Adipocyte (in vitro differentiated cells): ENCODE measurements at regions not wholly inside any gene's neighbourhood (a gene's known extent, or its start where the extent isn't known, plus 50 kb on each side); places are given as distances from the start of the nearest gene placed in this dataset.
"Not testable (repeated sequence)": the region's sequence is repeated elsewhere in the genome, so short reads cannot be mapped to it uniquely, and the experiment has no call there.

Experiments used
- DNase-seq: peaks from one replicate; pipeline ENCODE4 v3.0.0-alpha.2; 2015; ENCODE audit warnings: low read depth
- H3K27me3 ChIP-seq: replicated peaks from 2 replicates; pipeline ENCODE4 v1.7.0; 2013; ENCODE audit warnings: mild to moderate bottlenecking, low read length, moderate library complexity; ENCODE audit not compliant: control insufficient read depth, insufficient read depth
- H3K36me3 ChIP-seq: 2 replicates; pipeline ENCODE4 v1.7.0; 2013; ENCODE audit warnings: low read length, mild to moderate bottlenecking, moderate library complexity; ENCODE audit not compliant: control insufficient read depth, insufficient read depth, severe bottlenecking
- H3K4me1 ChIP-seq: 2 replicates; pipeline ENCODE4 v1.7.0; 2013; ENCODE audit warnings: mild to moderate bottlenecking, low read length, moderate library complexity; ENCODE audit not compliant: control insufficient read depth, insufficient read depth
- H3K4me3 ChIP-seq: 2 replicates; pipeline ENCODE4 v1.7.0; 2013; ENCODE audit warnings: mild to moderate bottlenecking, low read length, moderate library complexity
- H3K9ac ChIP-seq: 2 replicates; pipeline ENCODE4 v1.7.0; 2013; ENCODE audit warnings: mild to moderate bottlenecking, low read length, moderate library complexity
- H3K9me3 ChIP-seq: 2 replicates; pipeline ENCODE4 v1.7.0; 2013; ENCODE audit warnings: mild to moderate bottlenecking, low read length, moderate library complexity; ENCODE audit not compliant: control insufficient read depth

- no peaks in the 10 kb centered on the region for H3K27me3 ChIP-seq
- H3K36me3 ChIP-seq, result no peaks in the 10 kb centered on the region
- peaks cover 8% of the 10 kb centered on the region for H3K4me1 ChIP-seq
- peak; percentile 13 for DNase-seq
- no peaks in the 10 kb centered on the region for H3K9me3 ChIP-seq
- no peak overlapping the region for H3K4me3 ChIP-seq
- H3K9ac ChIP-seq, result no peak overlapping the region
Observed at GRCh38 chr1:234853906-234854644, 244.1 kb upstream of the IRF2BP2 start.

GRCh38 chr1:234852659-234853058 is 242.7 kb upstream of the IRF2BP2 start:
- Histone ChIP-seq H3K4me3 (no peak overlapping the region), H3K9me3 (no peaks in the 10 kb centered on the region), H3K36me3 (no peaks in the 10 kb centered on the region), H3K9ac (no peak overlapping the region), H3K4me1 (peaks cover 8% of the 10 kb centered on the region), H3K27me3 (no peaks in the 10 kb centered on the region)
- no peak for DNase-seq

- H3K9ac ChIP-seq, result no peak overlapping the region
- H3K36me3 ChIP-seq, result no peaks in the 10 kb centered on the region
- peaks cover 8% of the 10 kb centered on the region for H3K4me1 ChIP-seq
- H3K9me3 ChIP-seq, result no peaks in the 10 kb centered on the region
- no peaks in the 10 kb centered on the region for H3K27me3 ChIP-seq
- H3K4me3 ChIP-seq, result no peak overlapping the region
- DNase-seq, result peak; percentile 15
Observed at GRCh38 chr1:234851450-234852438, 241.8 kb upstream of the IRF2BP2 start.

- peaks cover 8% of the 10 kb centered on the region for H3K4me1 ChIP-seq
- no peak for DNase-seq
- no peak overlapping the region for H3K4me3 ChIP-seq
- no peaks in the 10 kb centered on the region for H3K27me3 ChIP-seq
- no peak overlapping the region for H3K9ac ChIP-seq
- H3K36me3 ChIP-seq, result no peaks in the 10 kb centered on the region
- H3K9me3 ChIP-seq, result no peaks in the 10 kb centered on the region
Observed at GRCh38 chr1:234849832-234850231, 239.9 kb upstream of the IRF2BP2 start.

GRCh38 chr1:234848972-234849649 is 239.1 kb upstream of the IRF2BP2 start:
- Histone ChIP-seq H3K4me1 (peaks cover 5% of the 10 kb centered on the region), H3K9me3 (no peaks in the 10 kb centered on the region), H3K9ac (no peak overlapping the region), H3K4me3 (no peak overlapping the region), H3K36me3 (no peaks in the 10 kb centered on the region), H3K27me3 (no peaks in the 10 kb centered on the region)
- DNase-seq, result peak; percentile 15

- H3K9me3 ChIP-seq, H3K4me3 ChIP-seq, H3K27me3 ChIP-seq, DNase-seq, H3K9ac ChIP-seq, H3K36me3 ChIP-seq: not testable (repeated sequence)
- H3K4me1 ChIP-seq, result peaks cover 20% of the 10 kb centered on the region
Observed at GRCh38 chr1:234846813-234847212, 236.8 kb upstream of the IRF2BP2 start.

- Histone ChIP-seq H3K27me3 (no peaks in the 10 kb centered on the region), H3K4me1 (peaks cover 22% of the 10 kb centered on the region)
Observed at GRCh38 chr1:234845836-234846235, 235.9 kb upstream of the IRF2BP2 start.

DNA sequence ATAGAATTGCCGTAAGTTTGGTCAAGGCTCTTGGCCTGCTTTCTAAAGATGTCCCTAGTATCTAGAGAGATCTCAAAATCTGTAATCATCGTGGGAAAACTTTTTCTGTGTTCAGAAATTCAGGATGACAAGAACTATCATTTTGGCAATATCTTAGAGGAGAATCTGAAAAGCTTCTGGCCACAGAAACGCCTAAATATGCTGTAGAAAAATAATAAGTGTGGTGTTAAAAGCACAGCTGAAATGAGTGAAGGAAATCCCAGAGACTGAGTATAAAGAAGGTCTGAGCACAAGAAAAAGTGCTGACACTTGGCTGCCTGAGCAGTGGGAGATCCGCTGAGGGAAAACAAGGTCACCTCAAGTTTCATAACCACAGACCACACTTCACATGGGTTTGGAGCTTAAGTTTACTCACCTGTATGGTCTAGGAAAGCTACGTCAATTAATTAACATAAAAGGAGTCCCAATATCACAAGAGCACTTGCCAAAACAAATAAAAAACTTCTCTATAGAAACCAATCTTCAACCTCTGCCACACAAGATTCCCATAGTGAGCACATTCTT is 235.2 kb upstream of the IRF2BP2 start:
- H3K36me3 ChIP-seq, result no peaks in the 10 kb centered on the region
- H3K4me3 ChIP-seq, result no peak overlapping the region
- H3K9me3 ChIP-seq, result no peaks in the 10 kb centered on the region
- H3K4me1 ChIP-seq, result peaks cover 22% of the 10 kb centered on the region
- no peak overlapping the region for H3K9ac ChIP-seq
- DNase-seq, result no peak
- no peaks in the 10 kb centered on the region for H3K27me3 ChIP-seq

More at GRCh38 chr1:234845836-234846235, 235.9 kb upstream of the IRF2BP2 start:
- H3K9me3 ChIP-seq, result no peaks in the 10 kb centered on the region
- DNase-seq, result no peak
- H3K36me3 ChIP-seq, result no peaks in the 10 kb centered on the region
- no peak overlapping the region for H3K9ac ChIP-seq
- no peak overlapping the region for H3K4me3 ChIP-seq

DNA sequence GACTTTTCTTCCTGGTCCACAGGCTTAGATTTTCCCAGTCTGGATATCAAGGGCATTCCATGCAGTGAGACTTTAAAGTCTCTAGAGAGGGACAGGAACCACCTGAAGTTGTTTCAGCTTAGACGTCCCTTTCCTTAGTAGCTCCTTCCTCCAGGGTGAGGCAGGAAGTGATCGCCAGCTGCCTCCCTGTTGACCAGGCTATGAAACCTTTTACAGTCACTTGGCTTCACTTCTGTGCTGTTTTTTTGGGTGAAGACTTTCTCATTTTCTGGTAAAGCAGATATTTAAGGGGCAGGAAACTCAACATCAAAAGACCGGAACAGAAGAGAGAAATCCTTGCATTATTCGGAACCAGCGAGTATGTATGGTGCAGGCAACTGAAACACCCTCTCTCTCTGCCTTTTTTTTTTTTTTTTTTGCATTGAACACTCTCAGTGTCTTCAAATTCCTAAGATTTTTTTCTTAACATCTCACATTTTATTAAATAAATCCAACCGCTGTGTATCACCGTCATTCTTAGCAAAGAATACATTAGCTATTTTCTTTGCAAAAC is 234.6 kb upstream of the IRF2BP2 start:
- Histone ChIP-seq H3K9ac (no peak overlapping the region), H3K4me3 (no peak overlapping the region), H3K9me3 (no peaks in the 10 kb centered on the region), H3K27me3 (no peaks in the 10 kb centered on the region), H3K36me3 (no peaks in the 10 kb centered on the region), H3K4me1 (peaks cover 22% of the 10 kb centered on the region)
- DNase-seq, result no peak

DNA sequence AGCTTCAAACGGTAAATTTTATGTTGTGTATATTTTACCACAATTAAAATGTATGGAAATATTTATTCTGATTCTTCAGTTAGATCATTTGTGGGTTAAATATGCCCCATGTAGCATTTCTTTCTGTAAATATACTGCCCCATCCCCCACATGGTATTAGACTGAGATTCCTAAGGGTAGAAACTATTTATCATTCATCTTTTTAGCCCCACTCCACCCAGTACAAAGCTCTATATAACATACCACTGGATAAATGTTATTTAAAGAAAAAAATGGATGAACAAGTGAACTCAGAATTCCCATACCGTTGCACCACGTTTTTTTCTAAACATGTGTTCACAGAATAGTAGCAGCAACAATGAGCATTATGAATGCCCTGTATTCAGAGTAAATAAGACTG is 234.0 kb upstream of the IRF2BP2 start:
- Histone ChIP-seq H3K36me3 (no peaks in the 10 kb centered on the region), H3K9me3 (no peaks in the 10 kb centered on the region), H3K4me1 (peaks cover 22% of the 10 kb centered on the region), H3K4me3 (no peak overlapping the region), H3K27me3 (no peaks in the 10 kb centered on the region), H3K9ac (no peak overlapping the region)
- DNase-seq, result no peak
